WTC11 (cell line): ENCODE measurements at regions not wholly inside any gene's neighbourhood (a gene's known extent, or its start where the extent isn't known, plus 50 kb on each side); places are given as distances from the start of the nearest gene placed in this dataset.

Source experiments
- ATAC-seq: fragments of 200-7000 bp; cut with Tn5 transposase; 2 replicates; pipeline ENCODE4 v1.10.0; 2021; ENCODE audit warnings: mild to moderate bottlenecking, moderate library complexity
- CTCF ChIA-PET: fragments of 300-600 bp; sonication (Branson Sonifier 250); formaldehyde crosslinking; loops from one replicate; lab custom pipeline; 2021; ENCODE audit warnings: antibody characterized with exemption; lab: Charles Lee
- POLR2A ChIA-PET: fragments of 350-600 bp; sonication (Branson Sonifier 250); formaldehyde crosslinking; loops from one replicate; lab custom pipeline; 2021; ENCODE audit warnings: antibody characterized with exemption; lab: Charles Lee
- DNase-seq: peaks from one replicate; pipeline ENCODE4 v3.0.0; 2021; ENCODE audit warnings: low spot score
- H3K27ac Mint-ChIP-seq: 2 replicates; pipeline ENCODE4 v1.8.0; 2021; ENCODE audit warnings: mixed read lengths
- H3K27me3 Mint-ChIP-seq: 2 replicates; pipeline ENCODE4 v1.8.0; 2021; ENCODE audit warnings: low read depth, mild to moderate bottlenecking, moderate library complexity, mixed read lengths
- H3K36me3 Mint-ChIP-seq: 2 replicates; pipeline ENCODE4 v1.8.0; 2021; ENCODE audit warnings: mixed read lengths
- H3K4me1 Mint-ChIP-seq: 2 replicates; pipeline ENCODE4 v1.8.0; 2022; ENCODE audit warnings: mixed read lengths
- H3K4me3 Mint-ChIP-seq: 2 replicates; pipeline ENCODE4 v1.8.0; 2021; ENCODE audit warnings: mild to moderate bottlenecking, moderate library complexity, mixed read lengths
- H3K9me3 Mint-ChIP-seq: 2 replicates; pipeline ENCODE4 v1.8.0; 2021; ENCODE audit warnings: mixed read lengths
- ATF6 ChIP-seq: sonication (generic); formaldehyde crosslinking; IDR thresholded peaks from 2 replicates; pipeline ENCODE4 v1.8.1; 2023; ENCODE audit warnings: mild to moderate bottlenecking, missing genetic modification reagents
- E2F5 ChIP-seq: sonication (generic); formaldehyde crosslinking; IDR thresholded peaks from 2 replicates; pipeline ENCODE4 v1.8.1; 2022; ENCODE audit warnings: mild to moderate bottlenecking, moderate library complexity, missing genetic modification reagents
- ESRRA ChIP-seq: sonication (generic); formaldehyde crosslinking; IDR thresholded peaks from 2 replicates; pipeline ENCODE4 v1.8.1; 2022; ENCODE audit warnings: mild to moderate bottlenecking, missing genetic modification reagents, borderline replicate concordance
- GRHL2 ChIP-seq: fragments of 250-450 bp; sonication (Bioruptor Pico); IDR thresholded peaks from 2 replicates; pipeline ENCODE4 v1.8.0; 2022; ENCODE audit warnings: mild to moderate bottlenecking, moderate library complexity; ENCODE audit not compliant: insufficient replicate concordance, severe bottlenecking
- IRF1 ChIP-seq: sonication (generic); formaldehyde crosslinking; IDR thresholded peaks from 2 replicates; pipeline ENCODE4 v1.8.0; 2023; ENCODE audit warnings: missing genetic modification reagents
- MAX ChIP-seq: sonication (generic); formaldehyde crosslinking; IDR thresholded peaks from 2 replicates; pipeline ENCODE4 v1.8.0; 2022; ENCODE audit warnings: mild to moderate bottlenecking, missing genetic modification reagents
- MLX ChIP-seq: sonication (generic); formaldehyde crosslinking; IDR thresholded peaks from 2 replicates; pipeline ENCODE4 v1.8.1; 2023; ENCODE audit warnings: mild to moderate bottlenecking, missing genetic modification reagents, moderate library complexity
- OVOL2 ChIP-seq: fragments of 250-450 bp; sonication (Bioruptor Pico); IDR thresholded peaks from 2 replicates; pipeline ENCODE4 v1.9.0; 2021; ENCODE audit warnings: mild to moderate bottlenecking, borderline replicate concordance
- PRDM15 ChIP-seq: sonication (generic); formaldehyde crosslinking; IDR thresholded peaks from 2 replicates; pipeline ENCODE4 v1.8.0; 2022; ENCODE audit warnings: missing genetic modification reagents
- PRRX2 ChIP-seq: fragments of 250-450 bp; sonication (Bioruptor Pico); IDR thresholded peaks from 2 replicates; pipeline ENCODE4 v1.8.0; 2021; ENCODE audit warnings: mild to moderate bottlenecking
- SMAD3 ChIP-seq: sonication (generic); formaldehyde crosslinking; IDR thresholded peaks from 2 replicates; pipeline ENCODE4 v1.8.0; 2022; ENCODE audit warnings: missing genetic modification reagents, mild to moderate bottlenecking, borderline replicate concordance
- SMAD4 ChIP-seq: sonication (generic); formaldehyde crosslinking; IDR thresholded peaks from 2 replicates; pipeline ENCODE4 v1.8.0; 2022; ENCODE audit warnings: mild to moderate bottlenecking, missing genetic modification reagents
- SP1 ChIP-seq: sonication (generic); formaldehyde crosslinking; conservative IDR thresholded peaks from 2 replicates; pipeline ENCODE4 v1.8.1; 2022; ENCODE audit warnings: missing genetic modification reagents
- TP53 ChIP-seq: sonication (generic); formaldehyde crosslinking; IDR thresholded peaks from 2 replicates; pipeline ENCODE4 v1.8.1; 2023; ENCODE audit warnings: mild to moderate bottlenecking, missing genetic modification reagents
- ZBTB43 ChIP-seq: sonication (generic); formaldehyde crosslinking; IDR thresholded peaks from 2 replicates; pipeline ENCODE4 v1.8.1; 2023; ENCODE audit warnings: mild to moderate bottlenecking, missing genetic modification reagents
- ZMAT4 ChIP-seq: fragments of 250-450 bp; sonication (Bioruptor Pico); IDR thresholded peaks from 2 replicates; pipeline ENCODE4 v1.9.0; 2021; ENCODE audit warnings: mild to moderate bottlenecking
- ZNF425 ChIP-seq: fragments of 250-450 bp; sonication (Bioruptor Pico); conservative IDR thresholded peaks from 2 replicates; pipeline ENCODE4 v1.9.0; 2021; ENCODE audit warnings: mild to moderate bottlenecking
- ZNF512 ChIP-seq: sonication (generic); formaldehyde crosslinking; IDR thresholded peaks from 2 replicates; pipeline ENCODE4 v1.8.1; 2022; ENCODE audit warnings: missing genetic modification reagents, borderline replicate concordance

- TF ChIP-seq ATF6 (CRISPR knock-in tag), result no peak
- no peak for TF ChIP-seq ZNF425 (CRISPR knock-in tag)
- no peak for TF ChIP-seq SMAD4 (CRISPR knock-in tag)
- TF ChIP-seq MLX (CRISPR knock-in tag), result no peak
Observed at GRCh38 chr2:2647141-2647541, 316.1 kb upstream of the MYT1L start (continued).

- ChIA-PET CTCF (no interaction called here), POLR2A (no interaction called here)
- H3K9me3 Mint-ChIP-seq, result peaks cover 17% of the 10 kb centered on the region
- H3K4me1 Mint-ChIP-seq, result peaks cover 17% of the 10 kb centered on the region
- no peaks in the 10 kb centered on the region for H3K27me3 Mint-ChIP-seq
- TF ChIP-seq E2F5 (no peak), ZMAT4 (CRISPR knock-in tag) (no peak), ESRRA (CRISPR knock-in tag) (no peak), GRHL2 (CRISPR knock-in tag) (no peak), SP1 (CRISPR knock-in tag) (no peak), SMAD3 (no peak), ZBTB43 (CRISPR knock-in tag) (no peak), TP53 (CRISPR knock-in tag) (no peak), OVOL2 (CRISPR knock-in tag) (no peak), PRRX2 (CRISPR knock-in tag) (no peak)
- H3K27ac Mint-ChIP-seq, result no peak overlapping the region
- no peak for DNase-seq
- H3K36me3 Mint-ChIP-seq, result no peaks in the 10 kb centered on the region
- H3K4me3 Mint-ChIP-seq, result no peak overlapping the region
- no peak for ATAC-seq
Observed at GRCh38 chr2:2646433-2647051, 315.5 kb upstream of the MYT1L start.

- DNase-seq (no peak), ATAC-seq (no peak)
- ChIA-PET POLR2A (no interaction called here), CTCF (interaction anchor here (0.5 kb wide), 1 partner anchor 455 kb away, joined by 4 read pairs; no protein-coding TSS in a partner anchor)
- no peak overlapping the region for H3K4me3 Mint-ChIP-seq
- peaks cover 17% of the 10 kb centered on the region for H3K4me1 Mint-ChIP-seq
- H3K9me3 Mint-ChIP-seq, result peaks cover 17% of the 10 kb centered on the region
- H3K27me3 Mint-ChIP-seq, result no peaks in the 10 kb centered on the region
- no peak overlapping the region for H3K27ac Mint-ChIP-seq
- no peaks in the 10 kb centered on the region for H3K36me3 Mint-ChIP-seq
- TF ChIP-seq PRDM15 (CRISPR knock-in tag), result no peak
- TF ChIP-seq ZNF512 (CRISPR knock-in tag), result no peak
- no peak for TF ChIP-seq IRF1 (CRISPR knock-in tag)
- no peak for TF ChIP-seq MAX (CRISPR knock-in tag)
Observed at GRCh38 chr2:2645162-2645855, 314.2 kb upstream of the MYT1L start.
